Ishikawa (cell line): ENCODE measurements at regions not wholly inside any gene's neighbourhood (a gene's known extent, or its start where the extent isn't known, plus 50 kb on each side); places are given as distances from the start of the nearest gene placed in this dataset.
A peak's percentile ranks its signal among the peaks of the same experiment; 100 is the strongest.

Experiments
- CEBPB ChIP-seq: IDR thresholded peaks from 2 replicates; pipeline ENCODE4 v1.6.1; 2012
- CREB1 ChIP-seq: IDR thresholded peaks from 2 replicates; pipeline ENCODE4 v1.6.1; 2012; ENCODE audit warnings: low read depth
- EGR1 ChIP-seq: IDR thresholded peaks from 2 replicates; pipeline ENCODE4 v1.6.1; 2012
- EP300 ChIP-seq: IDR thresholded peaks from 2 replicates; pipeline ENCODE4 v1.6.1; 2012; ENCODE audit warnings: borderline replicate concordance
- FOXM1 ChIP-seq: IDR thresholded peaks from 2 replicates; pipeline ENCODE4 v1.6.1; 2012; ENCODE audit warnings: low read depth, borderline replicate concordance
- MAX ChIP-seq: IDR thresholded peaks from 2 replicates; pipeline ENCODE4 v1.6.1; 2012
- NFIC ChIP-seq: IDR thresholded peaks from 2 replicates; pipeline ENCODE4 v1.6.1; 2012
- RAD21 ChIP-seq: IDR thresholded peaks from 2 replicates; pipeline ENCODE4 v1.6.1; 2012; ENCODE audit warnings: low read depth
- TAF1 ChIP-seq: IDR thresholded peaks from 2 replicates; pipeline ENCODE4 v1.6.1; 2012; ENCODE audit warnings: low read depth, mild to moderate bottlenecking
- TCF12 ChIP-seq: IDR thresholded peaks from 2 replicates; pipeline ENCODE4 v1.6.1; 2012; ENCODE audit warnings: low read depth
- TEAD4 ChIP-seq: IDR thresholded peaks from 2 replicates; pipeline ENCODE4 v1.6.1; 2012
- YY1 ChIP-seq: IDR thresholded peaks from 2 replicates; pipeline ENCODE4 v1.6.1; 2012; ENCODE audit warnings: low read depth
- ZBTB7A ChIP-seq: IDR thresholded peaks from 2 replicates; pipeline ENCODE4 v1.6.1; 2012; ENCODE audit warnings: low read depth
- TF ChIP-seq, protein P1 (sequence below): IDR thresholded peaks from 2 replicates; pipeline ENCODE4 v1.6.1; 2012; ENCODE audit warnings: low read depth, mild to moderate bottlenecking
- TF ChIP-seq, protein P2 (sequence below): IDR thresholded peaks from 2 replicates; pipeline ENCODE4 v1.6.1; 2012

DNA sequence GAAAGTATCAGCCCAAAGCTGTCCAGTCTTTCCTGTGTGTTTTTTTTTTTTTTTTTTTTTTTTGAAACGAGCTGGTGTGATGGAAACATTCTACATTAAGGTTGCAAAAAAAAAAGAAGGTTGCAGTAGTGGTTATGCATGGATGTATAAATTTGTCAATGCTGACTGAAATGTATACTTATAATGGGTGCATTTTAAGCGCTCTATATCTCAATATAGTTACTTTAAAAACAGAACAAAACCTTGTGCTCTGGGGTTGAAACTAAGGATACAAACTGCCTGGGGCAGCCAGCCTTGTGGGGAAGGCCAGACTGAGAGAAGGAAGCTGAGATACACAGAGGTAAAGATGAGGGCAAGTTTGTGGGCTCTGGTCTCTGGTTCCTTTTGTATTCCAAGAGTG lies 87.3 kb upstream of the RMST start:
- TF ChIP-seq, protein P1, sequence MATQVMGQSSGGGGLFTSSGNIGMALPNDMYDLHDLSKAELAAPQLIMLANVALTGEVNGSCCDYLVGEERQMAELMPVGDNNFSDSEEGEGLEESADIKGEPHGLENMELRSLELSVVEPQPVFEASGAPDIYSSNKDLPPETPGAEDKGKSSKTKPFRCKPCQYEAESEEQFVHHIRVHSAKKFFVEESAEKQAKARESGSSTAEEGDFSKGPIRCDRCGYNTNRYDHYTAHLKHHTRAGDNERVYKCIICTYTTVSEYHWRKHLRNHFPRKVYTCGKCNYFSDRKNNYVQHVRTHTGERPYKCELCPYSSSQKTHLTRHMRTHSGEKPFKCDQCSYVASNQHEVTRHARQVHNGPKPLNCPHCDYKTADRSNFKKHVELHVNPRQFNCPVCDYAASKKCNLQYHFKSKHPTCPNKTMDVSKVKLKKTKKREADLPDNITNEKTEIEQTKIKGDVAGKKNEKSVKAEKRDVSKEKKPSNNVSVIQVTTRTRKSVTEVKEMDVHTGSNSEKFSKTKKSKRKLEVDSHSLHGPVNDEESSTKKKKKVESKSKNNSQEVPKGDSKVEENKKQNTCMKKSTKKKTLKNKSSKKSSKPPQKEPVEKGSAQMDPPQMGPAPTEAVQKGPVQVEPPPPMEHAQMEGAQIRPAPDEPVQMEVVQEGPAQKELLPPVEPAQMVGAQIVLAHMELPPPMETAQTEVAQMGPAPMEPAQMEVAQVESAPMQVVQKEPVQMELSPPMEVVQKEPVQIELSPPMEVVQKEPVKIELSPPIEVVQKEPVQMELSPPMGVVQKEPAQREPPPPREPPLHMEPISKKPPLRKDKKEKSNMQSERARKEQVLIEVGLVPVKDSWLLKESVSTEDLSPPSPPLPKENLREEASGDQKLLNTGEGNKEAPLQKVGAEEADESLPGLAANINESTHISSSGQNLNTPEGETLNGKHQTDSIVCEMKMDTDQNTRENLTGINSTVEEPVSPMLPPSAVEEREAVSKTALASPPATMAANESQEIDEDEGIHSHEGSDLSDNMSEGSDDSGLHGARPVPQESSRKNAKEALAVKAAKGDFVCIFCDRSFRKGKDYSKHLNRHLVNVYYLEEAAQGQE = no peak
- TF ChIP-seq CEBPB (no peak), TCF12 (no peak)

DNA sequence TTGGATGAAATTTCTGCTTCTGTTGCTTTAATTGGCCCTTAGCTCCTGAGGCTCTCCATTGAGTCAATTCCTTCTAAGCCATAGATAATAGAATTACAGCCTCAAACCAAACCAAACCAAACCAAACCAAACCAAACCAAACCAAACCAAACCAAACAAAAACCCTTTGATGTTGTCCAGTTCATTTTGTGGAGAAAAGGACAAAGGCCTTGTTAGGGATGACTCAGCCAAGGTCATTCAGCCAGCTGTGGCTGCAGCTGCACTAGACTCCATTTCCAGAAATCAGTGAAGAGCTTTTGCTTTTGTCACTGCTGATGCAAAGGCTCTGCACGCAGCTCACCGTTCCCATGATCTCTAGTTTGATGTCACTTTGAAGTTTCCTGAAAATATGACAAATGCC lies 82.2 kb upstream of the RMST start:
- no peak for TF ChIP-seq TCF12
- TF ChIP-seq TAF1 = no peak
- no peak for TF ChIP-seq FOXM1
- TF ChIP-seq, protein P1 = no peak
- TF ChIP-seq CREB1 = no peak
- TF ChIP-seq TEAD4 = no peak
- TF ChIP-seq, protein P2, sequence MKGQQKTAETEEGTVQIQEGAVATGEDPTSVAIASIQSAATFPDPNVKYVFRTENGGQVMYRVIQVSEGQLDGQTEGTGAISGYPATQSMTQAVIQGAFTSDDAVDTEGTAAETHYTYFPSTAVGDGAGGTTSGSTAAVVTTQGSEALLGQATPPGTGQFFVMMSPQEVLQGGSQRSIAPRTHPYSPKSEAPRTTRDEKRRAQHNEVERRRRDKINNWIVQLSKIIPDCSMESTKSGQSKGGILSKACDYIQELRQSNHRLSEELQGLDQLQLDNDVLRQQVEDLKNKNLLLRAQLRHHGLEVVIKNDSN = no peak
- no peak for TF ChIP-seq ZBTB7A
- TF ChIP-seq RAD21 = no peak
- no peak for TF ChIP-seq YY1
- TF ChIP-seq MAX = no peak
- TF ChIP-seq NFIC = no peak
- no peak for TF ChIP-seq CEBPB
- no peak for TF ChIP-seq EGR1

DNA sequence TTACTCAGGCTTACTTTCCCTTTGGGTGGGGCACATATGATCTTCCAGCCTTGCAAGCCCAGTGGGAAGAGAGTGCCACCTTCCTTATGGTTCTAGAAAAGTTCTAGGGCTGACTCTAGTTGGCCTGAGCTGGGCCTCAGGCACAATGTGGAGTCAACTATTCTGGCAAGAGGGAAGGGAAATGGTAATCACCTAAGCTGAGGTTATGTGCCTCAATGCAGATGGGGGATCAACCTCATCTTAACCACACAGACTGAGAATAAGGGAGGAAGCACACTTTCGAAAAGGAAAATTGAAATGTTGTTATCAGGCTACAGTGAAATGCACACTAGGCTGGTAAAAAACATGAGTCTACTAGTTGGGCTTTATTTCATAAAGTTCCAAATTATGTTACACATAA lies 77.5 kb upstream of the RMST start:
- TF ChIP-seq MAX (no peak), TCF12 (no peak), CEBPB (no peak), EGR1 (no peak), TEAD4 (no peak), FOXM1 (no peak), ZBTB7A (no peak), NFIC (no peak), CREB1 (no peak)
- TF ChIP-seq, protein P1 = no peak

- 0 out of 2 replicates have a peak, but pooled peaks have one; percentile 16 for TF ChIP-seq TEAD4
- peak; percentile 41; the same call in 1 of the 2 replicates for TF ChIP-seq NFIC
- no peak for TF ChIP-seq YY1
Measured at GRCh38 chr12:97386133-97386581, 76.4 kb upstream of the RMST start.

- TF ChIP-seq, protein P2 = no peak
- no peak for TF ChIP-seq CEBPB
- no peak for TF ChIP-seq EGR1
- no peak for TF ChIP-seq ZBTB7A
- TF ChIP-seq TAF1 = no peak
- TF ChIP-seq, protein P1 = no peak
- no peak for TF ChIP-seq CREB1
- no peak for TF ChIP-seq FOXM1
- no peak for TF ChIP-seq TCF12
- no peak for TF ChIP-seq MAX
- TF ChIP-seq EP300 = no peak
- no peak for TF ChIP-seq TEAD4
- TF ChIP-seq NFIC = no peak
- TF ChIP-seq YY1 = no peak
- TF ChIP-seq RAD21 = no peak
Measured at GRCh38 chr12:97387844-97388243, 74.8 kb upstream of the RMST start.
